GM21619 (cell line): ENCODE measurements at regions not wholly inside any gene's neighbourhood (a gene's known extent, or its start where the extent isn't known, plus 50 kb on each side); places are given as distances from the start of the nearest gene placed in this dataset.

Experiments used
- ATAC-seq: cut with Tn5 transposase; IDR thresholded peaks from one replicate; pipeline ENCODE4 v1.9.1; 2021; ENCODE audit not compliant: unreplicated experiment

GRCh38 chr3:72193771-72194430 is 409.0 kb upstream of the PROK2 start:
- ATAC-seq = no peak

- ATAC-seq = no peak
Measured at GRCh38 chr3:72192572-72192971, 407.6 kb upstream of the PROK2 start.

- ATAC-seq = no peak
Measured at GRCh38 chr3:72191209-72191960, 406.4 kb upstream of the PROK2 start.

GRCh38 chr3:72190050-72190449 is 405.1 kb upstream of the PROK2 start:
- no peak for ATAC-seq

- ATAC-seq = no peak
Measured at GRCh38 chr3:72189339-72189738, 404.4 kb upstream of the PROK2 start.

- no peak for ATAC-seq
Measured at GRCh38 chr3:72188536-72188935, 403.6 kb upstream of the PROK2 start.

GRCh38 chr3:72187131-72187530 is 402.2 kb upstream of the PROK2 start:
- ATAC-seq = no peak

- ATAC-seq = no peak
Measured at GRCh38 chr3:72186400-72186855, 401.5 kb upstream of the PROK2 start.

- ATAC-seq = no peak
Measured at GRCh38 chr3:72185549-72186399, 400.8 kb upstream of the PROK2 start.

GRCh38 chr3:72183489-72183888 is 398.5 kb upstream of the PROK2 start:
- ATAC-seq = no peak

GRCh38 chr3:72182206-72182605 is 397.3 kb upstream of the PROK2 start:
- no peak for ATAC-seq

- ATAC-seq = no peak
Measured at GRCh38 chr3:72181251-72181650, 396.3 kb upstream of the PROK2 start.

GRCh38 chr3:72180405-72180804 is 395.5 kb upstream of the PROK2 start:
- ATAC-seq = no peak

- no peak for ATAC-seq
Measured at GRCh38 chr3:72179107-72179464, 394.1 kb upstream of the PROK2 start.

GRCh38 chr3:72178463-72179106 is 393.6 kb upstream of the PROK2 start:
- no peak for ATAC-seq

GRCh38 chr3:72177075-72178050 is 392.4 kb upstream of the PROK2 start:
- no peak for ATAC-seq

- ATAC-seq = peak; percentile 94
Measured at GRCh38 chr3:72176537-72177041, 391.6 kb upstream of the PROK2 start.

GRCh38 chr3:72175296-72175858 is 390.4 kb upstream of the PROK2 start:
- no peak for ATAC-seq

GRCh38 chr3:72174890-72175289 is 389.9 kb upstream of the PROK2 start:
- no peak for ATAC-seq

GRCh38 chr3:72174040-72174439 is 389.1 kb upstream of the PROK2 start:
- ATAC-seq = no peak
